Head of caudate nucleus (tissue), 42 donors: ENCODE measurements at regions not wholly inside any gene's neighbourhood (a gene's known extent, or its start where the extent isn't known, plus 50 kb on each side); places are given as distances from the start of the nearest gene placed in this dataset.

Source experiments
- DNase-seq, 42 donors: peaks; one replicate each; pipeline versions ENCODE4 v3.0.0 to v3.0.0-alpha.2; 2020 to 2021; ENCODE audit warnings: mixed read lengths in 7 of 42
- intact Hi-C: fragments of 100-400 bp; cut with DNase I; formaldehyde crosslinking; loops from one replicate; pipeline ENCODE4 v1.15.0; 2022

- DNase-seq = peak in 5 of 42 donors; percentile 1 to 26 (median 6)
- intact Hi-C loops = loop anchor here (10.0 kb wide), 1 partner anchor 403 kb away; no protein-coding TSS in a partner anchor
These were observed 147.9 kb downstream of the TEX29 start for GRCh38 chr13:111468037-111468959.

DNA sequence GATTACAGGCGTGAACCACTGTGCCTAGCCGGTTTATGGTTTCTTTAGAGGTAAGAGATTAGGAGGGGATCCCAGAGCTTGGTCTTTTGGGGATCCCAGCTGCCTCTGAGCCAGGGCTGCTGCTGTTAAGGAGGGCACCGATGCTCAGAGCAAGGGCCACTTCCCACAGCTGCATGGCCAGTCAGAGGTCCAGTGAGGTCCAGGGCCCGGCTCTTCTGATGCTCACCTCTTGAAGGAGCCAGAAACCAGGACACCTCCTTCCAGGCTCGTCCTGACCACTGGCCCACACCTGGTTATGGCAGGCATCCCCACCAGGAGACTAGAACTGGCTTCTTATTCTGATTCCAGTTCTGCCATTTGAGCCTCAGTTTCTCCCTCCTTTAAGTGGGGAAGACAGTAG is 149.0 kb downstream of the TEX29 start:
- DNase-seq = peak in 4 of 42 donors; percentile 0 to 37 (median 4)
- intact Hi-C loops = loop anchor here (10.0 kb wide), 1 partner anchor 405 kb away; no protein-coding TSS in a partner anchor

GRCh38 chr13:111469916-111470506 is 149.6 kb downstream of the TEX29 start:
- DNase-seq = peak in 6 of 42 donors; percentile 5 to 38 (median 11)
- intact Hi-C loops = loop anchor here (10.0 kb wide), 1 partner anchor 405 kb away; no protein-coding TSS in a partner anchor

- DNase-seq = peak in 3 of 42 donors; percentile 1 to 10 (median 4)
- intact Hi-C loops = no loop called here
These were observed 150.5 kb downstream of the TEX29 start for GRCh38 chr13:111470933-111471332.

GRCh38 chr13:111472083-111472482 is 151.6 kb downstream of the TEX29 start:
- intact Hi-C loops = no loop called here
- DNase-seq = peak in 6 of 42 donors; percentile 1 to 34 (median 6)

- DNase-seq = peak in 10 of 42 donors; percentile 6 to 23 (median 10)
- intact Hi-C loops = no loop called here
These were observed 152.4 kb downstream of the TEX29 start for GRCh38 chr13:111472559-111473460.

DNA sequence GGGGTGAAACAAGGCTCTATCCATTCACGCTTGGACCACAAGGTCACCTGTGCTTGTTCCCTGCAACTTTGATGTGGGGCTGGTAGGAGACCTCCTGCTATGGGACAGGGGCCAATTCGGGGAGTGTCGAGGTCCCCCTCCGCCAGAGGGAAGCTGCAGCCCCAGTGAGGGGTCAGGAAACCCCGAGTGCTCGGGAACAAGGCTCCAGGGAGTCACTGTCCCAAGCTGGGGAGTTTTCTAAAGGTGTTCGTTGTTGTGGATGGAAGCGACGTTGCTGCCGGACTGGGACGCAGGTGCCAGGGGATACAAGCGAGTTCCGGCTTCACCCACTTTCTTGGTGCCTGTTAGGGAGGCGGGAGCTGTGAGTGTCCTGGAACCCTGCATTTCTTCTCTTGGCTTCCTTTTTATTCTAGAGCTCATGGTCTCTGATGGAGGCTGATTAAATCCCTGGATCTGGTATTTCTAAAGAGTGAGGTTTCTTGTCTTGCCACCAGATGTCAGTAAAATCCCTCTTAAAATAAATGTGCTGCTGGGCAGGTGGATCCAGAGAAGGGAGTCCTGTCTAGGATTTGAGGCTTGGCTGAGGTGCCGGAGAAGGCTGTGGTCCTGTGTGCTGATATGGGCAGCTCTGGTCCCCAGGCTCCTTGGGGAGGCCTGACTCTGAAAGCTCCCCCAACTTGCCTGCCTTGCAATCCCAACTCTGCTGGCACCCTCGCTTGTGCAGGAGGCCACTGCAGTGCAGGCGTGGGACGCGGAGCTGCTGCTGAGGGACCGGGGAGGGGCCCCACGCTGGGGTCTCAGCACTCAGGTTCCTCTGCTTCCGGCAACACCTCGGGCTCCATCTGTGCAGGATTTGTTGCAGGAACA is 153.9 kb downstream of the TEX29 start:
- DNase-seq = peak in 18 of 42 donors; percentile 7 to 66 (median 32)
- intact Hi-C loops = loop anchor here (2.0 kb wide), 1 partner anchor 970 kb away; no protein-coding TSS in a partner anchor

- DNase-seq = peak in 7 of 42 donors; percentile 2 to 37 (median 11)
- intact Hi-C loops = loop anchor here (2.0 kb wide), 1 partner anchor 969 kb away; no protein-coding TSS in a partner anchor
These were observed 155.0 kb downstream of the TEX29 start for GRCh38 chr13:111475488-111475887.

- DNase-seq = peak in 7 of 42 donors; percentile 0 to 37 (median 13)
- intact Hi-C loops = no loop called here
These were observed 155.8 kb downstream of the TEX29 start for GRCh38 chr13:111476197-111476596.

- peak in 7 of 42 donors; percentile 1 to 34 (median 5) for DNase-seq
- intact Hi-C loops = no loop called here
These were observed 159.0 kb downstream of the TEX29 start for GRCh38 chr13:111479412-111479811.

GRCh38 chr13:111480503-111480902 is 160.1 kb downstream of the TEX29 start:
- intact Hi-C loops = no loop called here
- DNase-seq = peak in 5 of 42 donors; percentile 11 to 30 (median 14)

DNA sequence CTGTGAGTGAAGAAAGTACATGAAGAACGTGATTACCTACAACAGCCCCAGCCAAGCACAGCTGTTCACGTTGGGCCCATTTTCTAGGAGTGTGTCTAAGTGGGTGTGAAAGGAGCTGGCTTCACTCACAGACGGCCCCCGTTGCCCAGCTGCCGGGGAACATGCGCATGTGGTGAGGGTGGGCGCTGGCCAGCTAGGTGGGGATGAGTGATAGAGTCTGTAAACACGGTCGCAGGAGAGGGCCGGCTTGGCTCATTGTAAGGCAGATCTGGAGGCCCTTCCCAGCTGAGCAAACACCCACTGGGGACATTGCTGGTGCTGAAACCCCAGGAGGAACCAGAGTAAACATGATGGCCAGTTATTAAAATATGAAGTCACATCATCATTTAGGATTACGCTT is 160.5 kb downstream of the TEX29 start:
- DNase-seq = peak in 10 of 42 donors; percentile 5 to 37 (median 18)
- intact Hi-C loops = no loop called here

- intact Hi-C loops = no loop called here
- peak in 10 of 42 donors; percentile 2 to 29 (median 10) for DNase-seq
These were observed 161.7 kb downstream of the TEX29 start for GRCh38 chr13:111482126-111482525.

DNA sequence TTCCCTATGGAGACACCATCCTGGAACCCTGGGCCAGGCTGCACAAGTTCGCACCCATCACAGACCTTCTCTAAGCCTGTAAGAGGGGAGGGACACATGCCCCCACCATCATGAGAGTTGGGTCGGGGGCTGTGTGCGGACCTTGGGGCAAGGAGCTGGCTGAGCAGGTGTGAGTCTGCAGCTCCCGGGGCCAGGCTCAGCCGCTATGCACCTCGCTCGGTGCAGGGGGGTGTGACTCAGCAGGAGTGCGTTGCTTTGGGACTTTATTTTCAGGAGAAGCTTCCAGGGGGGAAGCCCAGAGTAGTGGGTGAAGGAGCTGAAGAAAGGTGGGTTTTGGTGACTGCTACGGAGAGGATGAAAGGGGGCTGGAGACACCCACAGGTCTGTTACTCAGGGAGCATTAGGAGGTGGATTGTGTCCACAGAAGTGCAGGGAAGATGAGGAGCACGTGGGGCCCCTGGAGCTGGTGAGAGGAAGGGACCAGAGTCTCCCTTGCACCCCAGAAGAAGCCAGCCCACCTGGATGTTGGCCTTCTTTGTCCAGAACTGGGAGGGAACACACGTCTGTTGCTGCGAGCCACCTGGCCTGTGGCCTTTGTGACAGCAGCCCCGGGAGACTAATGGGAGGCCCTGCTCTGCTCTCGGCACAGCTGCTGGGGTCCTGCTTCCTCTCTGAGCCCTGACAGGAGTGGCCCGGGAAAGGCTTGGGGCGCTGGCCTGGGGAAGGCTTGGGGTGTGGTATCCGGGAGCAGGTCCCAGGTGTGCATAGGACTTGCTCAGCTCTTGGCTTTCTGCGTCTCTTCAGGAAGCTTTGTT is 162.6 kb downstream of the TEX29 start:
- intact Hi-C loops = no loop called here
- peak in 12 of 42 donors; percentile 0 to 35 (median 6) for DNase-seq

DNA sequence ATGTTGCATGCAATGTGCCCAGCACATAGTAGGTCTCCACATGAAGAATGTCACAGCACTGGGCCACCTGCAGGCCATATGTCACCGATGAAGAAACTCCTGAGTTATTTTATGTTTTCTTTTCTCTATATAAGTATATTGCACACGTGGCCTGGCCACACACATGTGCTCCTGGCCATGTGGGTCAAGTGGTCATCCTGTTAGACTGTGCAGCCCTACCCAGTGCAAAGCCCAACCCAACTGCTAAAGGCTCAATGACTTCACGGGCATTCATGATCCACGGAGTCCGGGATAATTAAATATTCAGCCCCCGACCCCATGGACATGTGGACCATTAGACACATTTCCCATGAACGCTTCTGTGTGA is 163.2 kb downstream of the TEX29 start:
- intact Hi-C loops = no loop called here
- DNase-seq = peak in 4 of 42 donors; percentile 2 to 26 (median 12)

- peak in 13 of 42 donors; percentile 1 to 33 (median 14) for DNase-seq
- intact Hi-C loops = no loop called here
These were observed 163.9 kb downstream of the TEX29 start for GRCh38 chr13:111484141-111484925.
